H9 (cell line): ENCODE measurements at regions not wholly inside any gene's neighbourhood (a gene's known extent, or its start where the extent isn't known, plus 50 kb on each side); places are given as distances from the start of the nearest gene placed in this dataset.

Experiments used
- DNase-seq: peaks from one replicate; pipeline ENCODE4 v3.0.0-alpha.2; 2017
- H2AFZ ChIP-seq: one replicate; pipeline ENCODE4 v1.6.1; 2013; ENCODE audit warnings: mild to moderate bottlenecking, low read length, control low read depth, moderate library complexity
- H2AK5ac ChIP-seq: 2 replicates; pipeline ENCODE4 v1.6.1; 2013; ENCODE audit warnings: low read length, control low read depth, mixed read lengths; ENCODE audit not compliant: insufficient read length
- H2BK120ac ChIP-seq: one replicate; pipeline ENCODE4 v1.6.1; 2013; ENCODE audit warnings: low read depth, mild to moderate bottlenecking, low read length, control low read depth, inconsistent platforms; ENCODE audit not compliant: poor library complexity, severe bottlenecking
- H2BK12ac ChIP-seq: 2 replicates; pipeline ENCODE4 v1.6.1; 2013; ENCODE audit warnings: low read length, control low read depth, mixed read lengths, low read depth; ENCODE audit not compliant: insufficient read length
- H2BK15ac ChIP-seq: 2 replicates; pipeline ENCODE4 v1.6.1; 2013; ENCODE audit warnings: low read depth, low read length, control low read depth
- H2BK20ac ChIP-seq: one replicate; pipeline ENCODE4 v1.6.1; 2013; ENCODE audit warnings: low read depth, mild to moderate bottlenecking, low read length, control low read depth, inconsistent platforms; ENCODE audit not compliant: poor library complexity, severe bottlenecking
- H2BK5ac ChIP-seq: 2 replicates; pipeline ENCODE4 v1.6.1; 2013; ENCODE audit warnings: low read length, control low read depth, mixed read lengths; ENCODE audit not compliant: insufficient read length
- H3K14ac ChIP-seq: 2 replicates; pipeline ENCODE4 v1.6.1; 2013; ENCODE audit warnings: low read length, control low read depth; ENCODE audit not compliant: insufficient read depth
- H3K18ac ChIP-seq: 2 replicates; pipeline ENCODE4 v1.6.1; 2013; ENCODE audit warnings: low read depth, mild to moderate bottlenecking, mixed read lengths, low read length, control low read depth; ENCODE audit not compliant: insufficient read length
- H3K23ac ChIP-seq: 2 replicates; pipeline ENCODE4 v1.6.1; 2013; ENCODE audit warnings: low read length, control low read depth, mixed read lengths, low read depth; ENCODE audit not compliant: insufficient read length
- H3K23me2 ChIP-seq: 2 replicates; pipeline ENCODE4 v1.6.1; 2013; ENCODE audit warnings: low read depth, mild to moderate bottlenecking, mixed read lengths, low read length, control low read depth; ENCODE audit not compliant: insufficient read length, poor library complexity, severe bottlenecking
- H3K27ac ChIP-seq: 2 replicates; pipeline ENCODE4 v1.5.1; 2013; ENCODE audit warnings: low read length, control low read depth, mixed read lengths, low read depth; ENCODE audit not compliant: insufficient read length
- H3K27me3 ChIP-seq: 2 replicates; pipeline ENCODE4 v1.6.1; 2013; ENCODE audit warnings: low read length, control low read depth, inconsistent platforms; ENCODE audit not compliant: insufficient read depth
- H3K4ac ChIP-seq: 2 replicates; pipeline ENCODE4 v1.6.1; 2013; ENCODE audit warnings: low read depth, mild to moderate bottlenecking, control low read depth, inconsistent platforms, low read length, moderate library complexity
- H3K4me1 ChIP-seq: 2 replicates; pipeline ENCODE4 v1.6.1; 2013; ENCODE audit warnings: low read length, control low read depth, inconsistent platforms; ENCODE audit not compliant: insufficient read depth
- H3K4me2 ChIP-seq: 2 replicates; pipeline ENCODE4 v1.6.1; 2013; ENCODE audit warnings: low read length, control low read depth, mixed read lengths; ENCODE audit not compliant: insufficient read length, insufficient read depth
- H3K56ac ChIP-seq: 2 replicates; pipeline ENCODE4 v1.6.1; 2013; ENCODE audit warnings: low read depth, mild to moderate bottlenecking, mixed read lengths, low read length, control low read depth; ENCODE audit not compliant: insufficient read length
- H3K79me1 ChIP-seq: 2 replicates; pipeline ENCODE4 v1.6.1; 2013; ENCODE audit warnings: low read depth, mild to moderate bottlenecking, moderate library complexity, low read length, control low read depth, inconsistent platforms; ENCODE audit not compliant: insufficient read depth, poor library complexity, severe bottlenecking
- H3K79me2 ChIP-seq: 2 replicates; pipeline ENCODE4 v1.6.1; 2013; ENCODE audit warnings: low read length, control low read depth, inconsistent platforms; ENCODE audit not compliant: insufficient read depth
- H3K9ac ChIP-seq: 2 replicates; pipeline ENCODE4 v1.6.1; 2013; ENCODE audit warnings: low read length, control low read depth, mixed read lengths; ENCODE audit not compliant: insufficient read length; ENCODE audit errors: extremely low read depth
- H3K9me3 ChIP-seq: one replicate; pipeline ENCODE4 v1.6.1; 2013; ENCODE audit warnings: low read depth, low read length, inconsistent platforms; ENCODE audit not compliant: control insufficient read depth
- H3T11ph ChIP-seq: one replicate; pipeline ENCODE4 v1.6.1; 2013; ENCODE audit warnings: mild to moderate bottlenecking, low read length, control low read depth, inconsistent platforms
- H4K20me1 ChIP-seq: one replicate; pipeline ENCODE4 v1.6.1; 2013; ENCODE audit not compliant: control insufficient read depth, insufficient read length, insufficient read depth
- H4K5ac ChIP-seq: 2 replicates; pipeline ENCODE4 v1.6.1; 2013; ENCODE audit warnings: low read depth, mild to moderate bottlenecking, mixed read lengths, low read length, control low read depth; ENCODE audit not compliant: insufficient read length
- H4K8ac ChIP-seq: replicated peaks from 2 replicates; pipeline ENCODE4 v1.6.1; 2013; ENCODE audit warnings: low read length, control low read depth, mixed read lengths, low read depth; ENCODE audit not compliant: insufficient read length
- H4K91ac ChIP-seq: 2 replicates; pipeline ENCODE4 v1.6.1; 2013; ENCODE audit warnings: low read depth, mild to moderate bottlenecking, moderate library complexity, mixed read lengths, low read length, control low read depth; ENCODE audit not compliant: insufficient read length
- H3K27ac Mint-ChIP-seq, 3 experiments: 2 replicates in 2 of 3; 3 replicates in 1 of 3; pipeline ENCODE4 v1.8.0; 2020 to 2021; ENCODE audit warnings: mixed read lengths in 3 of 3, mild to moderate bottlenecking in 1 of 3, moderate library complexity in 1 of 3
- H3K27me3 Mint-ChIP-seq: 2 replicates; pipeline ENCODE4 v1.8.0; 2021; ENCODE audit warnings: low read depth, mild to moderate bottlenecking, moderate library complexity, mixed read lengths
- H3K36me3 Mint-ChIP-seq, 3 experiments: 2 replicates in 2 of 3; 3 replicates in 1 of 3; pipeline ENCODE4 v1.8.0; 2020 to 2021; ENCODE audit warnings: low read depth in 3 of 3, mixed read lengths in 3 of 3; ENCODE audit not compliant: insufficient read depth in 1 of 3
- H3K4me1 Mint-ChIP-seq, 2 experiments: 2 replicates each; pipeline ENCODE4 v1.8.0; 2020; ENCODE audit warnings: mixed read lengths in 2 of 2
- H3K4me3 Mint-ChIP-seq, 2 experiments: 2 replicates in 1 of 2; 3 replicates in 1 of 2; pipeline ENCODE4 v1.8.0; 2020 to 2021; ENCODE audit warnings: mild to moderate bottlenecking in 2 of 2, mixed read lengths in 2 of 2, moderate library complexity in 1 of 2
- H3K9me3 Mint-ChIP-seq, 2 experiments: 2 replicates in 1 of 2; 3 replicates in 1 of 2; pipeline ENCODE4 v1.8.0; 2020; ENCODE audit warnings: mild to moderate bottlenecking in 2 of 2, mixed read lengths in 2 of 2, moderate library complexity in 1 of 2
- CTCF ChIP-seq: fragments of 200-600 bp; sonication (generic); conservative IDR thresholded peaks from 3 replicates; pipeline ENCODE4 v1.8.0; 2021; ENCODE audit warnings: antibody characterized with exemption, mild to moderate bottlenecking
- WGBS: extraction: QIAGEN DNeasy Blood & Tissue Kit; methylation state at CpG from one replicate; pipeline ENCODE4 v1.1.7; 2013; ENCODE audit warnings: missing lambda C conversion rate, low lambda C conversion rate, mixed read lengths; ENCODE audit not compliant: insufficient read length; ENCODE audit errors: extremely low coverage; 5-methylcytosine and 5-hydroxymethylcytosine counted together

GRCh38 chr5:176738637-176739250, 71.6 kb upstream of the UNC5A start:
- no peaks in the 10 kb centered on the region for H4K20me1 ChIP-seq
- Mint-ChIP-seq H3K27me3 (peaks cover 51% of the 10 kb centered on the region), H3K4me1 (peaks cover 49 to 57% of the 10 kb centered on the region in 2 experiments), H3K36me3 (no peaks in the 10 kb centered on the region), H3K27ac (no peak overlapping the region), H3K4me3 (no peak overlapping the region), H3K9me3 (no peaks in the 10 kb centered on the region; a peak in 1 of 5 replicates)
- no peak overlapping the region for H2AK5ac ChIP-seq
- no peak overlapping the region for H3K4me2 ChIP-seq
- DNase-seq: peak; percentile 19
- no peaks in the 10 kb centered on the region; the same call in 1 of the 2 replicates for H3K27me3 ChIP-seq
- H2BK12ac ChIP-seq: no peak overlapping the region
- H3K18ac ChIP-seq: no peak overlapping the region
- H3K9me3 ChIP-seq: no peaks in the 10 kb centered on the region
- no peak overlapping the region for H3K23ac ChIP-seq
- no peak overlapping the region for H3K56ac ChIP-seq
- no peak overlapping the region for H2BK15ac ChIP-seq
- no peak overlapping the region for H3T11ph ChIP-seq
- WGBS: no CpG with 5 or more reads among the region's 10 CpGs
- H4K5ac ChIP-seq: no peak overlapping the region
- no peak overlapping the region for H3K9ac ChIP-seq
- H3K4me1 ChIP-seq: no peaks in the 10 kb centered on the region; the same call in 1 of the 2 replicates
- no peaks in the 10 kb centered on the region for H3K79me2 ChIP-seq
- peaks cover 3% of the 10 kb centered on the region for H3K23me2 ChIP-seq
- H4K8ac ChIP-seq: no peak overlapping the region
- H3K4ac ChIP-seq: no peak overlapping the region
- H3K79me1 ChIP-seq: no peaks in the 10 kb centered on the region
- no peak overlapping the region for H2AFZ ChIP-seq
- TF ChIP-seq CTCF: no peak
- H4K91ac ChIP-seq: no peak overlapping the region
- no peak overlapping the region for H3K27ac ChIP-seq
- no peak overlapping the region for H2BK5ac ChIP-seq
- H2BK20ac ChIP-seq: no peak overlapping the region
- H2BK120ac ChIP-seq: no peak overlapping the region
- no peak overlapping the region for H3K14ac ChIP-seq
